ENCODE measurements at regions not wholly inside any gene's neighbourhood (a gene's known extent, or its start where the extent isn't known, plus 50 kb on each side); places are given as distances from the start of the nearest gene placed in this dataset.

DNA sequence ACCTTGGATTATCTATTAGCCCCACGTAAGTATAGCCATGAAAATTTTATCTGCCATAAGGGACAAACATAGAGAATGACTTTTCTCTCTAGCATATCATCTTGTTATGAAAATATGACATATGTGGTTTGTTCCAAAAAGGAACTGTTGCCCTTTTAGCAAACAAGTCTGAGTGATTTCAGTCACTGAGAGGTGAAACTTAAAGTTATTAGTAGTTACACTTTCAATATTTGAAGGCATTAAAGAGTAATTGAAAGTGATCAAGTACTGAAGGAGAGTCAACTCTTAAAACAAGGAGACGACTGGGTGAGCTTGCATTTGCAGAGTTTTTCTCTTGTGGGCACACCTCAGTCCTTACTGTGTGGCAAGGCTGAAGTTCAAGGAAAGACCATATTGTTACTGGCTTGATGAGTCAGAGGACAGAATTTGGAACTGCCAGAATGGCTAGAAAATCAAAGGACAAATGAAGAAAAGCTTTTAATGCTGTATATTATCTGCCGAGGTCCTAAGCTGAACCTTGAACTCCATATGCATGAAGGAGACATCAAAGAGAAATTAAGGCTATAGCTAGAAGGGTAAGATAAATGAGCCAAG, 205.1 kb upstream of the EMCN start:
- WGBS (ENCODE audit: low lambda C conversion rate): 72% methylated on average over 3 of the region's 3 CpGs

DNA sequence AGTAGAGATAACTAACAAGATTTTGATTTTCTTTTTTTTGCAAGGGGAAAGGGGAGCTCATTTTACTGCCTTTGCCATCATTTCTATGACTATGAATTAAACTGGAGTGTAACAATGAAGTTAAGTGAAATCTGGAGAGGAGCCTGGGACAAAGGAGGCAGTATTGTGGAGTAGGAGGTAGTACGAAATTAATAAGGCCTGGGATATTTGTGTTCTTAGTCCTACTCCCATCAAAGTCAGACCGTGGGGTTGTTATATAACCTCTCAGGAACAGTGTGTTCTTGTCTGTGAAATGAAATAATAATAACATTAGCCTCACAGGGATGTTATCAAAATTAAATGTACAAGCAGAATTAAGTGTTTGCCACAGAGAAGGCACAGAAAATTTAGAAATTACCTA, 204.3 kb upstream of the EMCN start:
- H3K9me3 ChIP-seq: 0 out of 2 replicates have a peak, but pooled peaks cover 10% of the 10 kb centered on the region
- TF ChIP-seq JUND (IDR thresholded peaks at IDR 0.05) (no peak), POLR2AphosphoS5 (IDR thresholded peaks at IDR 0.05; ENCODE audit: low read depth, low read length) (no peak), EZH2phosphoT487 (IDR thresholded peaks at IDR 0.05; ENCODE audit: borderline replicate concordance, low read depth) (no peak), MEF2A (IDR thresholded peaks at IDR 0.05; ENCODE audit: borderline replicate concordance, low read depth) (no peak), RFX5 (IDR thresholded peaks at IDR 0.05; ENCODE audit: low read length) (no peak), FOSL2 (IDR thresholded peaks at IDR 0.05; ENCODE audit: borderline replicate concordance, low read depth) (no peak), RCOR1 (IDR thresholded peaks at IDR 0.05; ENCODE audit: low read length) (no peak), EP300 (IDR thresholded peaks at IDR 0.05; ENCODE audit: borderline replicate concordance in 1 of 2, low read depth in 1 of 2, low read length in 1 of 2) (no peak), TCF12 (IDR thresholded peaks at IDR 0.05) (no peak)
- TF ChIP-seq, protein P1, sequence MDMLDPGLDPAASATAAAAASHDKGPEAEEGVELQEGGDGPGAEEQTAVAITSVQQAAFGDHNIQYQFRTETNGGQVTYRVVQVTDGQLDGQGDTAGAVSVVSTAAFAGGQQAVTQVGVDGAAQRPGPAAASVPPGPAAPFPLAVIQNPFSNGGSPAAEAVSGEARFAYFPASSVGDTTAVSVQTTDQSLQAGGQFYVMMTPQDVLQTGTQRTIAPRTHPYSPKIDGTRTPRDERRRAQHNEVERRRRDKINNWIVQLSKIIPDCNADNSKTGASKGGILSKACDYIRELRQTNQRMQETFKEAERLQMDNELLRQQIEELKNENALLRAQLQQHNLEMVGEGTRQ (IDR thresholded peaks at IDR 0.05; ENCODE audit: borderline replicate concordance, low read depth, low read length): no peak
- TF ChIP-seq, protein P2, sequence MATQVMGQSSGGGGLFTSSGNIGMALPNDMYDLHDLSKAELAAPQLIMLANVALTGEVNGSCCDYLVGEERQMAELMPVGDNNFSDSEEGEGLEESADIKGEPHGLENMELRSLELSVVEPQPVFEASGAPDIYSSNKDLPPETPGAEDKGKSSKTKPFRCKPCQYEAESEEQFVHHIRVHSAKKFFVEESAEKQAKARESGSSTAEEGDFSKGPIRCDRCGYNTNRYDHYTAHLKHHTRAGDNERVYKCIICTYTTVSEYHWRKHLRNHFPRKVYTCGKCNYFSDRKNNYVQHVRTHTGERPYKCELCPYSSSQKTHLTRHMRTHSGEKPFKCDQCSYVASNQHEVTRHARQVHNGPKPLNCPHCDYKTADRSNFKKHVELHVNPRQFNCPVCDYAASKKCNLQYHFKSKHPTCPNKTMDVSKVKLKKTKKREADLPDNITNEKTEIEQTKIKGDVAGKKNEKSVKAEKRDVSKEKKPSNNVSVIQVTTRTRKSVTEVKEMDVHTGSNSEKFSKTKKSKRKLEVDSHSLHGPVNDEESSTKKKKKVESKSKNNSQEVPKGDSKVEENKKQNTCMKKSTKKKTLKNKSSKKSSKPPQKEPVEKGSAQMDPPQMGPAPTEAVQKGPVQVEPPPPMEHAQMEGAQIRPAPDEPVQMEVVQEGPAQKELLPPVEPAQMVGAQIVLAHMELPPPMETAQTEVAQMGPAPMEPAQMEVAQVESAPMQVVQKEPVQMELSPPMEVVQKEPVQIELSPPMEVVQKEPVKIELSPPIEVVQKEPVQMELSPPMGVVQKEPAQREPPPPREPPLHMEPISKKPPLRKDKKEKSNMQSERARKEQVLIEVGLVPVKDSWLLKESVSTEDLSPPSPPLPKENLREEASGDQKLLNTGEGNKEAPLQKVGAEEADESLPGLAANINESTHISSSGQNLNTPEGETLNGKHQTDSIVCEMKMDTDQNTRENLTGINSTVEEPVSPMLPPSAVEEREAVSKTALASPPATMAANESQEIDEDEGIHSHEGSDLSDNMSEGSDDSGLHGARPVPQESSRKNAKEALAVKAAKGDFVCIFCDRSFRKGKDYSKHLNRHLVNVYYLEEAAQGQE (IDR thresholded peaks at IDR 0.05; ENCODE audit: low read depth, low read length): no peak

More for the DNA sequence above, 205.1 kb upstream of the EMCN start:
- Histone ChIP-seq H3K4me3 (ENCODE audit: low read depth in 2 of 2, low read length in 1 of 2) (no peak overlapping the region), H4K20me1 (ENCODE audit: insufficient read depth) (no peaks in the 10 kb centered on the region), H3K9me2 (no peaks in the 10 kb centered on the region), H3K9me3 (0 out of 2 replicates have a peak, but pooled peaks cover 10% of the 10 kb centered on the region), H3K36me3 (replicated peaks in 1 of 2; ENCODE audit: control insufficient read depth in 1 of 2, insufficient read depth in 2 of 2, low read length in 1 of 2) (no peaks in the 10 kb centered on the region), H3F3A (replicated peaks; ENCODE audit: insufficient read depth) (no peaks in the 10 kb centered on the region), H3K4me1 (ENCODE audit: control insufficient read depth in 1 of 2, insufficient read depth in 2 of 2, low read depth in 1 of 2, low read length in 1 of 2) (no peaks in the 10 kb centered on the region; a peak in 1 of 4 replicates), H3K9ac (no peak overlapping the region), H3K27ac (ENCODE audit: low read depth in 2 of 2, low read length in 1 of 2) (no peak overlapping the region; a peak in 1 of 4 replicates), H3K79me2 (ENCODE audit: insufficient read depth) (no peaks in the 10 kb centered on the region), H2AFZ (ENCODE audit: low read depth) (no peak overlapping the region), H3K27me3 (ENCODE audit: insufficient read depth) (no peaks in the 10 kb centered on the region), H3K4me2 (no peak overlapping the region)
- ChIA-PET POLR2A (no interaction called here), CTCF (no interaction called here)
- TF ChIP-seq TCF12 (IDR thresholded peaks at IDR 0.05) (no peak), MXI1 (IDR thresholded peaks at IDR 0.05; ENCODE audit: low read depth, low read length) (no peak), RCOR1 (IDR thresholded peaks at IDR 0.05; ENCODE audit: low read length) (no peak), RFX5 (IDR thresholded peaks at IDR 0.05; ENCODE audit: low read length) (no peak), POLR2AphosphoS5 (IDR thresholded peaks at IDR 0.05; ENCODE audit: low read depth, low read length) (no peak), EP300 (IDR thresholded peaks at IDR 0.05; ENCODE audit: borderline replicate concordance in 1 of 2, low read depth in 1 of 2, low read length in 1 of 2) (no peak), MEF2A (IDR thresholded peaks at IDR 0.05; ENCODE audit: borderline replicate concordance, low read depth) (no peak), SIN3A (IDR thresholded peaks at IDR 0.05; ENCODE audit: borderline replicate concordance, low read depth, low read length) (no peak), TEAD4 (IDR thresholded peaks at IDR 0.05; ENCODE audit: borderline replicate concordance, insufficient read depth) (no peak)
- TF ChIP-seq, protein P3, sequence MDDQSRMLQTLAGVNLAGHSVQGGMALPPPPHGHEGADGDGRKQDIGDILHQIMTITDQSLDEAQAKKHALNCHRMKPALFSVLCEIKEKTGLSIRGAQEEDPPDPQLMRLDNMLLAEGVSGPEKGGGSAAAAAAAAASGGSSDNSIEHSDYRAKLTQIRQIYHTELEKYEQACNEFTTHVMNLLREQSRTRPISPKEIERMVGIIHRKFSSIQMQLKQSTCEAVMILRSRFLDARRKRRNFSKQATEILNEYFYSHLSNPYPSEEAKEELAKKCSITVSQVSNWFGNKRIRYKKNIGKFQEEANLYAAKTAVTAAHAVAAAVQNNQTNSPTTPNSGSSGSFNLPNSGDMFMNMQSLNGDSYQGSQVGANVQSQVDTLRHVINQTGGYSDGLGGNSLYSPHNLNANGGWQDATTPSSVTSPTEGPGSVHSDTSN (IDR thresholded peaks at IDR 0.05): no peak
- TF ChIP-seq, protein P4, sequence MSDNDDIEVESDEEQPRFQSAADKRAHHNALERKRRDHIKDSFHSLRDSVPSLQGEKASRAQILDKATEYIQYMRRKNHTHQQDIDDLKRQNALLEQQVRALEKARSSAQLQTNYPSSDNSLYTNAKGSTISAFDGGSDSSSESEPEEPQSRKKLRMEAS (IDR thresholded peaks at IDR 0.05; ENCODE audit: low read depth): no peak
- TF ChIP-seq, protein P5, sequence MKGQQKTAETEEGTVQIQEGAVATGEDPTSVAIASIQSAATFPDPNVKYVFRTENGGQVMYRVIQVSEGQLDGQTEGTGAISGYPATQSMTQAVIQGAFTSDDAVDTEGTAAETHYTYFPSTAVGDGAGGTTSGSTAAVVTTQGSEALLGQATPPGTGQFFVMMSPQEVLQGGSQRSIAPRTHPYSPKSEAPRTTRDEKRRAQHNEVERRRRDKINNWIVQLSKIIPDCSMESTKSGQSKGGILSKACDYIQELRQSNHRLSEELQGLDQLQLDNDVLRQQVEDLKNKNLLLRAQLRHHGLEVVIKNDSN (IDR thresholded peaks at IDR 0.05; ENCODE audit: borderline replicate concordance, low read depth): no peak
- TF ChIP-seq, protein P6, sequence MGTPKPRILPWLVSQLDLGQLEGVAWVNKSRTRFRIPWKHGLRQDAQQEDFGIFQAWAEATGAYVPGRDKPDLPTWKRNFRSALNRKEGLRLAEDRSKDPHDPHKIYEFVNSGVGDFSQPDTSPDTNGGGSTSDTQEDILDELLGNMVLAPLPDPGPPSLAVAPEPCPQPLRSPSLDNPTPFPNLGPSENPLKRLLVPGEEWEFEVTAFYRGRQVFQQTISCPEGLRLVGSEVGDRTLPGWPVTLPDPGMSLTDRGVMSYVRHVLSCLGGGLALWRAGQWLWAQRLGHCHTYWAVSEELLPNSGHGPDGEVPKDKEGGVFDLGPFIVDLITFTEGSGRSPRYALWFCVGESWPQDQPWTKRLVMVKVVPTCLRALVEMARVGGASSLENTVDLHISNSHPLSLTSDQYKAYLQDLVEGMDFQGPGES (IDR thresholded peaks at IDR 0.05; ENCODE audit: low read depth, low read length): no peak
- DNase-seq: no peak

More for the DNA sequence above, 204.3 kb upstream of the EMCN start:
- 64% methylated on average over 2 of the region's 2 CpGs for WGBS (ENCODE audit: low lambda C conversion rate)
- no peak overlapping the region for H3K9ac ChIP-seq
- H3K36me3 ChIP-seq (replicated peaks in 1 of 2; ENCODE audit: control insufficient read depth in 1 of 2, insufficient read depth in 2 of 2, low read length in 1 of 2): no peaks in the 10 kb centered on the region
- H4K20me1 ChIP-seq (ENCODE audit: insufficient read depth): no peaks in the 10 kb centered on the region
- no peak for DNase-seq
- H2AFZ ChIP-seq (ENCODE audit: low read depth): no peak overlapping the region; the same call in 1 of the 2 replicates
- POLR2A ChIA-PET: no interaction called here
- no peak overlapping the region for H3K4me2 ChIP-seq
- no peaks in the 10 kb centered on the region for H3K27me3 ChIP-seq (ENCODE audit: insufficient read depth)
- H3K4me1 ChIP-seq (ENCODE audit: control insufficient read depth in 1 of 2, insufficient read depth in 2 of 2, low read depth in 1 of 2, low read length in 1 of 2): no peaks in the 10 kb centered on the region; a peak in 1 of 4 replicates
- H3K79me2 ChIP-seq (ENCODE audit: insufficient read depth): no peaks in the 10 kb centered on the region
- H3K9me2 ChIP-seq: no peaks in the 10 kb centered on the region
- CTCF ChIA-PET: interaction anchor here (0.6 kb wide), 1 partner anchor 1517 kb away, joined by 3 read pairs; no protein-coding TSS in a partner anchor
- H3K27ac ChIP-seq (ENCODE audit: low read depth in 2 of 2, low read length in 1 of 2): peak overlapping the region in 1 of 2 experiments; percentile 28; a peak in 1 of 4 replicates
- H3F3A ChIP-seq (replicated peaks; ENCODE audit: insufficient read depth): no peaks in the 10 kb centered on the region
- H3K4me3 ChIP-seq (ENCODE audit: low read depth in 2 of 2, low read length in 1 of 2): no peak overlapping the region

Data from SK-N-SH (cell line).